ENCODE measurements at regions not wholly inside any gene's neighbourhood (a gene's known extent, or its start where the extent isn't known, plus 50 kb on each side); places are given as distances from the start of the nearest gene placed in this dataset.

- DNase-seq (ENCODE audit: low read depth): no peak
- H3K4me3 ChIP-seq (ENCODE audit: low read depth, low read length): no peak overlapping the region
- no peak for TF ChIP-seq CTCF (IDR thresholded peaks at IDR 0.05; ENCODE audit: low read depth, low read length, missing control alignments)
- in situ Hi-C loops (cut with HindIII; ENCODE audit: low sequenced_read_pairs): no loop called here
Observed at GRCh38 chr9:118316831-118317343, 612.7 kb downstream of the TLR4 start.

- no peak for DNase-seq (ENCODE audit: low read depth)
- in situ Hi-C loops (cut with HindIII; ENCODE audit: low sequenced_read_pairs): no loop called here
- TF ChIP-seq CTCF (IDR thresholded peaks at IDR 0.05; ENCODE audit: low read depth, low read length, missing control alignments): no peak
- no peak overlapping the region for H3K4me3 ChIP-seq (ENCODE audit: low read depth, low read length)
Observed at GRCh38 chr9:118318770-118319431, 614.7 kb downstream of the TLR4 start.

- in situ Hi-C loops (cut with HindIII; ENCODE audit: low sequenced_read_pairs): no loop called here
- no peak overlapping the region for H3K4me3 ChIP-seq (ENCODE audit: low read depth, low read length)
- TF ChIP-seq CTCF (IDR thresholded peaks at IDR 0.05; ENCODE audit: low read depth, low read length, missing control alignments): no peak
- no peak for DNase-seq (ENCODE audit: low read depth)
Observed at GRCh38 chr9:118321788-118322187, 617.6 kb downstream of the TLR4 start.

- DNase-seq (ENCODE audit: low read depth): no peak
- H3K4me3 ChIP-seq (ENCODE audit: low read depth, low read length): no peak overlapping the region
- no peak for TF ChIP-seq CTCF (IDR thresholded peaks at IDR 0.05; ENCODE audit: low read depth, low read length, missing control alignments)
- in situ Hi-C loops (cut with HindIII; ENCODE audit: low sequenced_read_pairs): no loop called here
Observed at GRCh38 chr9:118324706-118325105, 620.5 kb downstream of the TLR4 start.

GRCh38 chr9:118325757-118326156, 621.6 kb downstream of the TLR4 start:
- no peak overlapping the region for H3K4me3 ChIP-seq (ENCODE audit: low read depth, low read length)
- in situ Hi-C loops (cut with HindIII; ENCODE audit: low sequenced_read_pairs): no loop called here
- no peak for DNase-seq (ENCODE audit: low read depth)
- TF ChIP-seq CTCF (IDR thresholded peaks at IDR 0.05; ENCODE audit: low read depth, low read length, missing control alignments): no peak

GRCh38 chr9:118326326-118326725, 622.1 kb downstream of the TLR4 start:
- in situ Hi-C loops (cut with HindIII; ENCODE audit: low sequenced_read_pairs): no loop called here

More at GRCh38 chr9:118326326-118326725, 622.1 kb downstream of the TLR4 start:
- no peak for TF ChIP-seq CTCF (IDR thresholded peaks at IDR 0.05; ENCODE audit: low read depth, low read length, missing control alignments)
- no peak overlapping the region for H3K4me3 ChIP-seq (ENCODE audit: low read depth, low read length)
- no peak for DNase-seq (ENCODE audit: low read depth)
